IMR-90 (cell line): ENCODE measurements at regions not wholly inside any gene's neighbourhood (a gene's known extent, or its start where the extent isn't known, plus 50 kb on each side); places are given as distances from the start of the nearest gene placed in this dataset.

ENCODE experiments used
- ATAC-seq: fragments of 200-7000 bp; cut with Tn5 transposase; 2 replicates; pipeline ENCODE4 v1.9.1; 2020; ENCODE audit warnings: low read depth, mild to moderate bottlenecking, moderate library complexity
- BruUV-seq: library from RNA; stranded (reverse); fragments of 400-500 nt; replicated peaks from 2 replicates; lab custom pipeline; 2021; lab: Mats Ljungman, UMichigan
- CTCF ChIA-PET: fragments of 300-600 bp; formaldehyde crosslinking; extraction: SDS; loops from one replicate; lab custom pipeline; 2021; ENCODE audit warnings: antibody characterized with exemption; lab: Yijun Ruan, JAX
- POLR2A ChIA-PET: fragments of 300-600 bp; sonication (Branson Sonifier 250); formaldehyde crosslinking; loops from one replicate; lab custom pipeline; 2022; ENCODE audit warnings: antibody characterized with exemption; ENCODE audit not compliant: unreplicated experiment; lab: Charles Lee
- DNase-seq: peaks from one replicate; pipeline ENCODE4 v3.0.0; 2013
- H2AFZ ChIP-seq: replicated peaks from 2 replicates; pipeline ENCODE3; 2013; ENCODE audit warnings: low read length, mild to moderate bottlenecking; ENCODE audit not compliant: poor library complexity
- H2AK5ac ChIP-seq: 2 replicates; pipeline ENCODE4 v1.6.1; 2013; ENCODE audit warnings: low read depth, low read length, inconsistent platforms
- H2AK9ac ChIP-seq: replicated peaks from 2 replicates; pipeline ENCODE3; 2013; ENCODE audit warnings: mild to moderate bottlenecking, low read depth, low read length, moderate library complexity; ENCODE audit not compliant: poor library complexity
- H2BK120ac ChIP-seq: 2 replicates; pipeline ENCODE4 v1.6.1; 2013; ENCODE audit warnings: low read depth, low read length, inconsistent platforms
- H2BK15ac ChIP-seq: 3 replicates; pipeline ENCODE4 v1.6.1; 2013; ENCODE audit warnings: low read depth, low read length, inconsistent platforms
- H2BK20ac ChIP-seq: 2 replicates; pipeline ENCODE4 v1.6.1; 2013; ENCODE audit warnings: low read depth, mild to moderate bottlenecking, inconsistent platforms, low read length, moderate library complexity
- H2BK5ac ChIP-seq: 2 replicates; pipeline ENCODE4 v1.6.1; 2013; ENCODE audit warnings: mild to moderate bottlenecking, low read depth, low read length, inconsistent platforms; ENCODE audit not compliant: poor library complexity, severe bottlenecking
- H3K14ac ChIP-seq: replicated peaks from 2 replicates; pipeline ENCODE4 v1.6.1; 2013; ENCODE audit warnings: low read depth, low read length, inconsistent platforms
- H3K18ac ChIP-seq: 2 replicates; pipeline ENCODE4 v1.6.1; 2013; ENCODE audit warnings: low read depth, low read length, control low read depth
- H3K23ac ChIP-seq: 2 replicates; pipeline ENCODE4 v1.6.1; 2013; ENCODE audit warnings: low read depth, low read length, inconsistent platforms
- H3K27ac ChIP-seq: 2 replicates; pipeline ENCODE4 v1.5.1; 2013; ENCODE audit warnings: mild to moderate bottlenecking, control low read depth, low read length; ENCODE audit not compliant: insufficient read depth
- H3K27me3 ChIP-seq: 2 replicates; pipeline ENCODE4 v1.6.1; 2013; ENCODE audit warnings: low read length; ENCODE audit not compliant: control insufficient read depth, insufficient read depth
- H3K36me3 ChIP-seq: 2 replicates; pipeline ENCODE4 v1.6.1; 2013; ENCODE audit warnings: low read length, mixed read lengths; ENCODE audit not compliant: control insufficient read depth, insufficient read depth
- H3K4ac ChIP-seq: 2 replicates; pipeline ENCODE4 v1.6.1; 2013; ENCODE audit warnings: low read depth, low read length, inconsistent platforms
- H3K4me1 ChIP-seq: 2 replicates; pipeline ENCODE4 v1.6.1; 2013; ENCODE audit warnings: low read length, mixed read lengths; ENCODE audit not compliant: control insufficient read depth, insufficient read depth
- H3K4me2 ChIP-seq: 2 replicates; pipeline ENCODE4 v1.6.1; 2013; ENCODE audit warnings: low read depth, mild to moderate bottlenecking, control low read depth, low read length, moderate library complexity
- H3K4me3 ChIP-seq: 2 replicates; pipeline ENCODE4 v1.5.1; 2013; ENCODE audit warnings: low read depth, mild to moderate bottlenecking, control low read depth, low read length, moderate library complexity; ENCODE audit not compliant: insufficient read depth
- H3K56ac ChIP-seq: 2 replicates; pipeline ENCODE4 v1.6.1; 2013; ENCODE audit warnings: low read length, inconsistent platforms; ENCODE audit not compliant: insufficient read depth; ENCODE audit errors: extremely low read depth
- H3K79me1 ChIP-seq, 2 experiments: 2 replicates each; pipeline ENCODE4 v1.6.1; 2013; ENCODE audit warnings: low read length in 2 of 2, inconsistent platforms in 1 of 2, low read depth in 1 of 2
- H3K9ac ChIP-seq: 2 replicates; pipeline ENCODE4 v1.6.1; 2013; ENCODE audit warnings: low read depth, low read length, control low read depth
- H3K9me1 ChIP-seq: 2 replicates; pipeline ENCODE4 v1.6.1; 2013; ENCODE audit warnings: low read length, inconsistent platforms; ENCODE audit not compliant: insufficient read depth
- H3K9me3 ChIP-seq: 2 replicates; pipeline ENCODE4 v1.6.1; 2013; ENCODE audit warnings: low read length; ENCODE audit not compliant: control insufficient read depth, insufficient read depth
- H4K20me1 ChIP-seq: 2 replicates; pipeline ENCODE4 v1.6.1; 2013; ENCODE audit warnings: low read length, inconsistent platforms; ENCODE audit not compliant: insufficient read depth
- H4K5ac ChIP-seq: 2 replicates; pipeline ENCODE4 v1.6.1; 2013; ENCODE audit warnings: mild to moderate bottlenecking, low read depth, low read length, control low read depth
- H4K8ac ChIP-seq, 2 experiments: 2 replicates each; pipeline ENCODE4 v1.6.1; 2013; ENCODE audit warnings: low read depth in 2 of 2, low read length in 2 of 2, control low read depth in 1 of 2, inconsistent platforms in 1 of 2
- H4K91ac ChIP-seq: 2 replicates; pipeline ENCODE4 v1.6.1; 2013; ENCODE audit warnings: low read depth, low read length, inconsistent platforms; ENCODE audit not compliant: insufficient read depth
- BHLHE40 ChIP-seq: fragments of 150-350 bp; IDR thresholded peaks from 2 replicates; pipeline ENCODE4 v1.6.1; 2016; ENCODE audit warnings: mild to moderate bottlenecking, low read depth, low read length
- CEBPB ChIP-seq: IDR thresholded peaks from 2 replicates; pipeline ENCODE4 v1.6.1; 2012; ENCODE audit warnings: low read depth, low read length, improper control_type of control experiment
- CHD1 ChIP-seq: IDR thresholded peaks from 2 replicates; pipeline ENCODE4 v1.6.1; 2012; ENCODE audit warnings: low read depth, low read length, improper control_type of control experiment
- CTCF ChIP-seq: conservative IDR thresholded peaks from 2 replicates; pipeline ENCODE4 v1.5.1; 2012; ENCODE audit warnings: mild to moderate bottlenecking, low read depth, low read length, improper control_type of control experiment
- FOS ChIP-seq: fragments of 150-350 bp; IDR thresholded peaks from 2 replicates; pipeline ENCODE4 v1.6.1; 2016; ENCODE audit warnings: low read depth, low read length
- MAFK ChIP-seq: IDR thresholded peaks from 2 replicates; pipeline ENCODE4 v1.6.1; 2012; ENCODE audit warnings: low read depth, low read length, improper control_type of control experiment
- MXI1 ChIP-seq: IDR thresholded peaks from 2 replicates; pipeline ENCODE4 v1.6.1; 2012; ENCODE audit warnings: low read depth, mild to moderate bottlenecking, low read length, moderate library complexity, borderline replicate concordance
- NFE2L2 ChIP-seq: fragments of 150-350 bp; IDR thresholded peaks from 2 replicates; pipeline ENCODE4 v1.6.1; 2016; ENCODE audit warnings: low read depth, mild to moderate bottlenecking, low read length
- POLR2A ChIP-seq: IDR thresholded peaks from 2 replicates; pipeline ENCODE4 v1.6.1; 2012; ENCODE audit warnings: mild to moderate bottlenecking, low read depth, low read length
- RAD21 ChIP-seq: IDR thresholded peaks from 2 replicates; pipeline ENCODE4 v1.6.1; 2012; ENCODE audit warnings: low read length, improper control_type of control experiment
- RCOR1 ChIP-seq: IDR thresholded peaks from 2 replicates; pipeline ENCODE4 v1.6.1; 2012; ENCODE audit warnings: mild to moderate bottlenecking, low read length, improper control_type of control experiment; ENCODE audit not compliant: insufficient replicate concordance
- RFX5 ChIP-seq: IDR thresholded peaks from 2 replicates; pipeline ENCODE4 v1.8.0; 2012; ENCODE audit warnings: low read depth, mild to moderate bottlenecking, low read length, moderate library complexity
- SMC3 ChIP-seq: fragments of 150-350 bp; IDR thresholded peaks from 2 replicates; pipeline ENCODE4 v1.6.1; 2016; ENCODE audit warnings: low read depth, mild to moderate bottlenecking, antibody characterized with exemption, low read length, moderate library complexity
- WGBS, 2 experiments: methylation state at CpG; one replicate each; pipeline versions ENCODE4 v1.1.5 to v1.1.7; 2013; ENCODE audit warnings: missing lambda C conversion rate in 2 of 2; ENCODE audit not compliant: insufficient read length in 1 of 2; ENCODE audit errors: extremely low coverage in 2 of 2; 5-methylcytosine and 5-hydroxymethylcytosine counted together
- dilution Hi-C: fragments of 300-500 bp; cut with HindIII; formaldehyde crosslinking; loops from one replicate; pipeline ENCODE4 v1.14.3; 2018; ENCODE audit warnings: low sequenced_read_pairs; ENCODE audit not compliant: unreplicated experiment
- in situ Hi-C: fragments of 300-500 bp; cut with MboI; formaldehyde crosslinking; loops from 3 replicates; pipeline ENCODE4 v1.14.3; 2019; ENCODE audit warnings: low sequenced_read_pairs, inconsistent platforms, mixed read lengths
- intact Hi-C: fragments of 100-400 bp; cut with micrococcal nuclease; formaldehyde crosslinking; loops from 2 replicates; pipeline ENCODE4 v1.10.0; 2022
- TF ChIP-seq, protein P1 (sequence below): fragments of 150-350 bp; IDR thresholded peaks from 2 replicates; pipeline ENCODE4 v1.6.1; 2017; ENCODE audit warnings: mild to moderate bottlenecking, antibody characterized with exemption, low read length, low read depth

DNA sequence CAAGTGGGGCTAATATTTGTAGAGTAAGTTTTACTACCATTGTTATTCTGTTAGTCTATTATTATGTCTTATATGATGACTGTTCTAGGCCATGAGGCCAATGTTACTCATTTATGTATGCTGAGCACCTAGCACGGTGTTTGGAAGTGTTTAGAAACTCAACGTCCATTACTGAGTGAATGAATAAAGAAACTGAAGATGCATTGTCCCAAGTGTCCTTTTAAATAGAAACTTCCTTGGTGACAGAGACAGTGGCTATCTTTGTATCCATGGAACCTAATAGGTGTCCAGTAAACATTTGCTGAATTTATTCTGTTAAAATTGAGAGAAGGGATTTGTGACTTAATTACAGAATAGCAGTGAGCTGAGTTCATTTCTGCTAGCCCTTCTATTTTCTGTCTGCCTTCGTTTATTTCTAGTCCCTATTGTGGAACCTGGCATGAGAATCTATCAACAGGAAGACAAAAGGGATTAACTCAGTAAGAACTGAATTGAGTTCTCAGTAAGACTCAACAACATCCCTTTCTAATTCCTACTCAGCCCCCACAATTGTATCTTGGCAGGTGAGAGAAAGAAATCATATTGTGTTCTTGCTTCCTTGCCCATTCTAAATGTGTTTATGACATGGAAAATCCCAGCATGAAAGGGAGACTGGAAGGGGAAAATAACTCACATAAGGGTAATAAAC lies 246.6 kb upstream of the LRRC3B start:
- Histone ChIP-seq H3K56ac (no peak overlapping the region), H2BK20ac (no peak overlapping the region), H3K4me2 (no peak overlapping the region), H3K18ac (no peak overlapping the region), H4K8ac (no peak overlapping the region), H4K5ac (no peak overlapping the region), H3K9ac (no peak overlapping the region), H3K4ac (no peak overlapping the region), H3K9me1 (no peaks in the 10 kb centered on the region), H3K27ac (no peak overlapping the region), H3K79me1 (no peaks in the 10 kb centered on the region), H4K91ac (no peak overlapping the region), H2BK5ac (no peak overlapping the region), H3K14ac (no peak overlapping the region), H3K4me1 (no peaks in the 10 kb centered on the region), H2AFZ (no peak overlapping the region), H2AK9ac (no peak overlapping the region), H2BK120ac (no peak overlapping the region), H3K27me3 (no peaks in the 10 kb centered on the region), H3K4me3 (no peak overlapping the region), H2BK15ac (no peak overlapping the region), H2AK5ac (no peak overlapping the region), H4K20me1 (no peaks in the 10 kb centered on the region), H3K9me3 (peaks cover 3% of the 10 kb centered on the region; the same call in 1 of the 2 replicates), H3K23ac (no peak overlapping the region), H3K36me3 (no peaks in the 10 kb centered on the region)
- no TSS peak for BruUV-seq
- WGBS, 2 experiments: no CpG with 5 or more reads among the region's 3 CpGs
- in situ Hi-C loops: no loop called here
- ATAC-seq (no peak), DNase-seq (no peak)
- CTCF ChIA-PET: no interaction called here
- no peak for TF ChIP-seq BHLHE40
- TF ChIP-seq POLR2A: no peak
- no peak for TF ChIP-seq MXI1
- TF ChIP-seq RAD21: no peak
- TF ChIP-seq CHD1: no peak
- no peak for TF ChIP-seq CTCF
- TF ChIP-seq RCOR1: no peak
- no peak for TF ChIP-seq SMC3
- no peak for TF ChIP-seq MAFK
- no peak for TF ChIP-seq RFX5
- TF ChIP-seq, protein P1, sequence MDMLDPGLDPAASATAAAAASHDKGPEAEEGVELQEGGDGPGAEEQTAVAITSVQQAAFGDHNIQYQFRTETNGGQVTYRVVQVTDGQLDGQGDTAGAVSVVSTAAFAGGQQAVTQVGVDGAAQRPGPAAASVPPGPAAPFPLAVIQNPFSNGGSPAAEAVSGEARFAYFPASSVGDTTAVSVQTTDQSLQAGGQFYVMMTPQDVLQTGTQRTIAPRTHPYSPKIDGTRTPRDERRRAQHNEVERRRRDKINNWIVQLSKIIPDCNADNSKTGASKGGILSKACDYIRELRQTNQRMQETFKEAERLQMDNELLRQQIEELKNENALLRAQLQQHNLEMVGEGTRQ: no peak
- TF ChIP-seq FOS: no peak
- TF ChIP-seq NFE2L2: no peak
- no peak for TF ChIP-seq CEBPB
- dilution Hi-C loops: no loop called here
- POLR2A ChIA-PET: no interaction called here
- intact Hi-C loops: no loop called here
